ENCODE measurements at regions not wholly inside any gene's neighbourhood (a gene's known extent, or its start where the extent isn't known, plus 50 kb on each side); places are given as distances from the start of the nearest gene placed in this dataset.

DNA sequence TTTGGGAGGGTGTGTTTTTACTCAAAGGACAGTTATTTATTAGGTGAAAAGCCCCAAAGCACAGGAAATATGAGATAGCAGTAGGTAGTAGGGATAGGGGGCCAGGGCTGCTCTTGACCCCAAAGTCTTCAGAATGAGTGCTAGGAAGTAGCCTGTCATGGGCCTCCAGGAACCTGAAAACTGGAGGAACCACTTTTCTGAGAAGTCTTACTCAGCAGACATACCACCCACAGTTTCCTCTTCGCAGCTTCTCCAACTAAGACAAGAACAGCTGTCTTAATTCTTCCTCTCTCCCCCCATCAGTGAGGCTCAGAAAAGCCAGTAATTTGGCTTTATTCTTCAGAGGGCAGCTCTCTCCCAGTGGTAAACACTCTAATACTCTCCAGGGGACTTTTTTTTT, 84.0 kb upstream of the CTSC start:
- Histone ChIP-seq H3K4me3 (ENCODE audit: low read depth in 1 of 3, low read length in 3 of 3) (no peak overlapping the region), H3K9ac (ENCODE audit: low read depth in 1 of 2, low read length in 2 of 2) (no peak overlapping the region), H3K36me3 (ENCODE audit: control insufficient read depth in 4 of 4, insufficient read depth in 3 of 4, low read depth in 1 of 4, low read length in 3 of 4) (no peaks in the 10 kb centered on the region), H3K4me1 (ENCODE audit: control insufficient read depth in 4 of 4, insufficient read depth in 4 of 4, low read length in 3 of 4) (peaks cover 0 to 3% (median 0%) of the 10 kb centered on the region in 4 donors), H3K27ac (ENCODE audit: low read depth in 1 of 2, low read length in 2 of 2) (no peak overlapping the region), H3K9me3 (ENCODE audit: control insufficient read depth in 4 of 4, low read length in 3 of 4) (no peaks in the 10 kb centered on the region), H3K27me3 (ENCODE audit: control insufficient read depth in 4 of 4, insufficient read depth in 4 of 4, low read length in 3 of 4) (peaks cover 0 to 2% (median 0%) of the 10 kb centered on the region in 4 donors)
- DNase-seq (ENCODE audit: low spot score): no peak
- no peak for TF ChIP-seq HNF4A (conservative IDR thresholded peaks at IDR 0.05)
- WGBS: 49% methylated on average over 1 of the region's 1 CpG

DNA sequence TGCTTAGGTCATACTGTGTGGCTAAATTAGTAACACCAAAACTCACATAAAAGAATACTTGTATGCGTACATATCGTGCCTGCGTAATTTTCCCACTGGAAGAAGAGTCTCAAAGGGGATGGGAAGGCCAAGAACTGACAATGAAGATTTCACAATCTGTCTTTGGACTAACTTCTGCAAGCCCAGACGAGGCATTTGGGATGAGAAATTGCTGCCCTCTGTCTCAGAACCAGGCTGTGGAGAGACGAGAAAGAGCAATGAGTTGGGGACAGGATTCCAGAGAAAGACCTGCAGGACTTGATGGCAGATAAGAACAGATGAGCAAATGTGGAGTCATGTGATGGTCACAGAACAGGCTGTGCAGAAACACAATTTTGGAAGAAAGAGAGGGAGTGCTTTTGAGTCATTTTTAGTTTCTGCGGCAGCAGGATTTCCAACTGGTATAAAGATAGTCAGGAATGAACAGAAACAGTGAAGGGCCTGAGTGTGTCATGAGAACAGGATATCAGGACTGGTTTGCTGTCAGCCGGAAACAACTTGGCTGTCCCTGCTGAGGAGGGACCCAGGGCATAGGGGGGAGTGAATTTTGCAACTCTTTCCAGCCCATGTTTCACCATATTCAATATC, 82.7 kb upstream of the CTSC start:
- Histone ChIP-seq H3K36me3 (ENCODE audit: control insufficient read depth in 4 of 4, insufficient read depth in 3 of 4, low read depth in 1 of 4, low read length in 3 of 4) (no peaks in the 10 kb centered on the region), H3K4me1 (ENCODE audit: control insufficient read depth in 4 of 4, insufficient read depth in 4 of 4, low read length in 3 of 4) (peaks cover 0 to 3% (median 0%) of the 10 kb centered on the region in 4 donors), H3K27me3 (ENCODE audit: control insufficient read depth in 4 of 4, insufficient read depth in 4 of 4, low read length in 3 of 4) (no peaks in the 10 kb centered on the region), H3K4me3 (ENCODE audit: low read depth in 1 of 3, low read length in 3 of 3) (no peak overlapping the region), H3K27ac (ENCODE audit: low read depth in 1 of 2, low read length in 2 of 2) (peak overlapping the region in 1 of 2 donors; percentile 20), H3K9ac (ENCODE audit: low read depth in 1 of 2, low read length in 2 of 2) (no peak overlapping the region), H3K9me3 (ENCODE audit: control insufficient read depth in 4 of 4, low read length in 3 of 4) (no peaks in the 10 kb centered on the region)
- no peak for DNase-seq (ENCODE audit: low spot score)
- 64% methylated on average over 7 of the region's 7 CpGs for WGBS
- no peak for TF ChIP-seq GABPA (IDR thresholded peaks at IDR 0.05 in 1 of 2, conservative IDR thresholded peaks at IDR 0.05 in 1 of 2)
- no peak for TF ChIP-seq JUND (IDR thresholded peaks at IDR 0.05)
- no peak for TF ChIP-seq RXRA (IDR thresholded peaks at IDR 0.05)
- TF ChIP-seq, protein P1, sequence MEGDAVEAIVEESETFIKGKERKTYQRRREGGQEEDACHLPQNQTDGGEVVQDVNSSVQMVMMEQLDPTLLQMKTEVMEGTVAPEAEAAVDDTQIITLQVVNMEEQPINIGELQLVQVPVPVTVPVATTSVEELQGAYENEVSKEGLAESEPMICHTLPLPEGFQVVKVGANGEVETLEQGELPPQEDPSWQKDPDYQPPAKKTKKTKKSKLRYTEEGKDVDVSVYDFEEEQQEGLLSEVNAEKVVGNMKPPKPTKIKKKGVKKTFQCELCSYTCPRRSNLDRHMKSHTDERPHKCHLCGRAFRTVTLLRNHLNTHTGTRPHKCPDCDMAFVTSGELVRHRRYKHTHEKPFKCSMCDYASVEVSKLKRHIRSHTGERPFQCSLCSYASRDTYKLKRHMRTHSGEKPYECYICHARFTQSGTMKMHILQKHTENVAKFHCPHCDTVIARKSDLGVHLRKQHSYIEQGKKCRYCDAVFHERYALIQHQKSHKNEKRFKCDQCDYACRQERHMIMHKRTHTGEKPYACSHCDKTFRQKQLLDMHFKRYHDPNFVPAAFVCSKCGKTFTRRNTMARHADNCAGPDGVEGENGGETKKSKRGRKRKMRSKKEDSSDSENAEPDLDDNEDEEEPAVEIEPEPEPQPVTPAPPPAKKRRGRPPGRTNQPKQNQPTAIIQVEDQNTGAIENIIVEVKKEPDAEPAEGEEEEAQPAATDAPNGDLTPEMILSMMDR (IDR thresholded peaks at IDR 0.05; ENCODE audit: low read depth, low read length, missing input control): no peak
- TF ChIP-seq NR2F2 (IDR thresholded peaks at IDR 0.05): no peak
- TF ChIP-seq YY1 (IDR thresholded peaks at IDR 0.05): no peak
- TF ChIP-seq ATF3 (IDR thresholded peaks at IDR 0.05): no peak
- TF ChIP-seq, protein P2, sequence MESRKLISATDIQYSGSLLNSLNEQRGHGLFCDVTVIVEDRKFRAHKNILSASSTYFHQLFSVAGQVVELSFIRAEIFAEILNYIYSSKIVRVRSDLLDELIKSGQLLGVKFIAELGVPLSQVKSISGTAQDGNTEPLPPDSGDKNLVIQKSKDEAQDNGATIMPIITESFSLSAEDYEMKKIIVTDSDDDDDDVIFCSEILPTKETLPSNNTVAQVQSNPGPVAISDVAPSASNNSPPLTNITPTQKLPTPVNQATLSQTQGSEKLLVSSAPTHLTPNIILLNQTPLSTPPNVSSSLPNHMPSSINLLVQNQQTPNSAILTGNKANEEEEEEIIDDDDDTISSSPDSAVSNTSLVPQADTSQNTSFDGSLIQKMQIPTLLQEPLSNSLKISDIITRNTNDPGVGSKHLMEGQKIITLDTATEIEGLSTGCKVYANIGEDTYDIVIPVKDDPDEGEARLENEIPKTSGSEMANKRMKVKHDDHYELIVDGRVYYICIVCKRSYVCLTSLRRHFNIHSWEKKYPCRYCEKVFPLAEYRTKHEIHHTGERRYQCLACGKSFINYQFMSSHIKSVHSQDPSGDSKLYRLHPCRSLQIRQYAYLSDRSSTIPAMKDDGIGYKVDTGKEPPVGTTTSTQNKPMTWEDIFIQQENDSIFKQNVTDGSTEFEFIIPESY (IDR thresholded peaks at IDR 0.05): no peak
- no peak for TF ChIP-seq RAD21 (IDR thresholded peaks at IDR 0.05)
- no peak for TF ChIP-seq TAF1 (conservative IDR thresholded peaks at IDR 0.05)
- TF ChIP-seq MAX (IDR thresholded peaks at IDR 0.05): no peak
- TF ChIP-seq SP1 (IDR thresholded peaks at IDR 0.05): no peak
- TF ChIP-seq EGR1 (IDR thresholded peaks at IDR 0.05; ENCODE audit: low read depth in 2 of 2): no peak
- TF ChIP-seq HNF4G (IDR thresholded peaks at IDR 0.05): no peak
- no peak for TF ChIP-seq FOXA1 (IDR thresholded peaks at IDR 0.05)
